Osteocyte (in vitro differentiated cells): ENCODE measurements at regions not wholly inside any gene's neighbourhood (a gene's known extent, or its start where the extent isn't known, plus 50 kb on each side); places are given as distances from the start of the nearest gene placed in this dataset.

ENCODE experiments used
- DNase-seq: peaks from one replicate; pipeline ENCODE4 v3.0.0; 2021; ENCODE audit warnings: mixed read lengths; ENCODE audit not compliant: unreplicated experiment; ENCODE audit errors: extremely low spot score
- H3K27ac Mint-ChIP-seq: one replicate; pipeline ENCODE4 v1.8.0; 2021; ENCODE audit warnings: mild to moderate bottlenecking, mixed read lengths; ENCODE audit not compliant: unreplicated experiment
- H3K27me3 Mint-ChIP-seq: one replicate; pipeline ENCODE4 v1.8.0; 2021; ENCODE audit warnings: mixed read lengths; ENCODE audit not compliant: unreplicated experiment
- H3K36me3 Mint-ChIP-seq: one replicate; pipeline ENCODE4 v1.8.0; 2021; ENCODE audit warnings: mixed read lengths; ENCODE audit not compliant: unreplicated experiment
- H3K4me1 Mint-ChIP-seq: one replicate; pipeline ENCODE4 v1.8.0; 2021; ENCODE audit warnings: mixed read lengths; ENCODE audit not compliant: unreplicated experiment
- H3K4me3 Mint-ChIP-seq: one replicate; pipeline ENCODE4 v1.8.0; 2021; ENCODE audit warnings: mild to moderate bottlenecking, moderate library complexity, mixed read lengths; ENCODE audit not compliant: unreplicated experiment
- H3K9me3 Mint-ChIP-seq: one replicate; pipeline ENCODE4 v1.8.0; 2021; ENCODE audit warnings: mixed read lengths; ENCODE audit not compliant: unreplicated experiment
- TF ChIP-seq, protein P1 (sequence below): fragments of 200-600 bp; sonication (generic); IDR thresholded peaks from 2 replicates; pipeline ENCODE4 v1.5.0; 2021; ENCODE audit warnings: antibody characterized with exemption, mild to moderate bottlenecking, moderate library complexity

DNA sequence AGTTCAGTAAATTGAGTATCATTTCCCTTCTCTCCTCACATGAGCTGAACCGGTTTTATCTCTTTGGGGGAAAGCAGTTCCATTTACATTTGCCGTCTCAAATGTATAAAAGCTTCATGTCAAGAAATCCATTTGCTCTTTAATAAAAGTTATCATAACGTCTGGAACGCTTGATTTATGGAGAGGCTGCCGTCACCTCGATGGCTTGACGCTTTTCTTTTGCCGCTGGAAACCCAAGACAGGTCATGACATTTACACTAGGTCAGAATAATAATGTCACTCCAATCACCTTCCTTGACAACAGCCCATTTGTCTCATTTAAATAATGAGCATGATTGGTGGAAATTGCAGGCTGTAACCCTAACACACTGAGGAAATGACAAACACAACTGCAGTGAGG, 443.4 kb downstream of the IRX1 start:
- peaks cover 34% of the 10 kb centered on the region for H3K9me3 Mint-ChIP-seq
- H3K36me3 Mint-ChIP-seq = no peaks in the 10 kb centered on the region
- TF ChIP-seq, protein P1, sequence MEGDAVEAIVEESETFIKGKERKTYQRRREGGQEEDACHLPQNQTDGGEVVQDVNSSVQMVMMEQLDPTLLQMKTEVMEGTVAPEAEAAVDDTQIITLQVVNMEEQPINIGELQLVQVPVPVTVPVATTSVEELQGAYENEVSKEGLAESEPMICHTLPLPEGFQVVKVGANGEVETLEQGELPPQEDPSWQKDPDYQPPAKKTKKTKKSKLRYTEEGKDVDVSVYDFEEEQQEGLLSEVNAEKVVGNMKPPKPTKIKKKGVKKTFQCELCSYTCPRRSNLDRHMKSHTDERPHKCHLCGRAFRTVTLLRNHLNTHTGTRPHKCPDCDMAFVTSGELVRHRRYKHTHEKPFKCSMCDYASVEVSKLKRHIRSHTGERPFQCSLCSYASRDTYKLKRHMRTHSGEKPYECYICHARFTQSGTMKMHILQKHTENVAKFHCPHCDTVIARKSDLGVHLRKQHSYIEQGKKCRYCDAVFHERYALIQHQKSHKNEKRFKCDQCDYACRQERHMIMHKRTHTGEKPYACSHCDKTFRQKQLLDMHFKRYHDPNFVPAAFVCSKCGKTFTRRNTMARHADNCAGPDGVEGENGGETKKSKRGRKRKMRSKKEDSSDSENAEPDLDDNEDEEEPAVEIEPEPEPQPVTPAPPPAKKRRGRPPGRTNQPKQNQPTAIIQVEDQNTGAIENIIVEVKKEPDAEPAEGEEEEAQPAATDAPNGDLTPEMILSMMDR = no peak
- H3K4me3 Mint-ChIP-seq = no peak overlapping the region
- H3K27ac Mint-ChIP-seq = no peak overlapping the region
- no peak for DNase-seq
- no peaks in the 10 kb centered on the region for H3K27me3 Mint-ChIP-seq
- no peaks in the 10 kb centered on the region for H3K4me1 Mint-ChIP-seq

DNA sequence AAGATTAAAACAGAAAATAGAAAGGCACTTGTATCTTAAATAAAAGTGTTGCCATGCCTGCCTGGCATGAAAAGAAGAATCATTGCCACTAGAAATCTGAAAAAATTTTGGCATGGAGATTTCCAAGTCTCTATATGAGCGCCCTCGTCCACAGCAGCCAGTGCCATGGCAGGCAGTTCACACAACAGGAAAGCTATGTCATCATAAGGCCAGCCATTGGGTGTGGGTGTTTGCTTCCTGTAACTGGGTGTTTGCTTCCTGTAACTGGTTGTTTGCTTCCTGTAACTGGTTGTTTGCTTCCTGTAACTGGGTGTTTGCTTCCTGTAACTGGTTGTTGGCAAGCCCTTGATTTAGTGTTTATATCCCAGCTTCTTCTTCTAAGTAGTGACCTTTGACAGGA, 446.7 kb downstream of the IRX1 start:
- Mint-ChIP-seq H3K27me3 (no peaks in the 10 kb centered on the region), H3K27ac (no peak overlapping the region), H3K4me1 (no peaks in the 10 kb centered on the region), H3K9me3 (peaks cover 45% of the 10 kb centered on the region), H3K36me3 (no peaks in the 10 kb centered on the region), H3K4me3 (no peak overlapping the region)
- TF ChIP-seq, protein P1 = no peak
- DNase-seq = no peak

DNA sequence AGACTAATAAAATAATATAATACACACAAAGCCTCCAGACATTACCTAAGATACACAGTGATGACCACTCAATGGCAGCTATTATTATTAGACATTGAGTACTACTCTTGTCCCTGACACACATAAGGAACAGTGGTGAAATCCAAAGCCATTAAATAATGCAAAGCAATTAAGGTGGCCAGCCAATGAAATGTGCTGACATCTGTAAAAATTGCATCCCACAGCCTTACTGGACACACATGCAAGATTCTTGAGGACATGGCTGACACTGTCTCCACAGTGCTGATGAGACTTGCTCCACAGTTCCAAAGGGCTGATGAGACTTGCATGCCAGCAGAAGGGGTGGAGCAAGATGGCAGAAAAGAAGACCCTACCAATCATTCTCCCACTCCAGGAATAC, 447.5 kb downstream of the IRX1 start:
- TF ChIP-seq, protein P1 = no peak
- H3K4me3 Mint-ChIP-seq = no peak overlapping the region
- H3K27me3 Mint-ChIP-seq = no peaks in the 10 kb centered on the region

DNA sequence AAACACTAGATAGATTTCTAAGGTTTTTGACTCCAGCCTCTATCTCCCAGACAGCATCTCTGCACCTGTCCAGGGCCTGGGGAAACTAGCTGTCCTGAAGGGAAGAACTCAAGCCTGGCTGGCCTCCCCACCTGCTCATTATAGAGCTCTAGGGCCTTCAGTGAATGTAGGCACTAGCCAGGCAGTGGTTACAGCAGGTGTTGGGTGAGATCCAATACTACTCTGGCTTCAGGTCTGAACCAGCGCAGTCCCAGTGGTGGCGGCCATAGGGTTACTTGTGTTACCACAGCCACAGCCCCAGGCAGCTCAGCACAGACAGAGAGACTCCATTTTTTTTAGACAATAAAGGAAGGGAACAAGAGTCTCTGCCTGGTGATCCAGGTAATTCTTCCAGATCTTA, 449.2 kb downstream of the IRX1 start:
- no peak overlapping the region for H3K4me3 Mint-ChIP-seq
- H3K4me1 Mint-ChIP-seq = no peaks in the 10 kb centered on the region
- TF ChIP-seq, protein P1 = no peak
- peaks cover 45% of the 10 kb centered on the region for H3K9me3 Mint-ChIP-seq
- H3K36me3 Mint-ChIP-seq = no peaks in the 10 kb centered on the region
- H3K27ac Mint-ChIP-seq = no peak overlapping the region
- no peaks in the 10 kb centered on the region for H3K27me3 Mint-ChIP-seq
- no peak for DNase-seq

More for the DNA sequence above, 447.5 kb downstream of the IRX1 start:
- Mint-ChIP-seq H3K36me3 (no peaks in the 10 kb centered on the region), H3K27ac (no peak overlapping the region), H3K9me3 (peaks cover 40% of the 10 kb centered on the region), H3K4me1 (no peaks in the 10 kb centered on the region)
- DNase-seq = no peak

DNA sequence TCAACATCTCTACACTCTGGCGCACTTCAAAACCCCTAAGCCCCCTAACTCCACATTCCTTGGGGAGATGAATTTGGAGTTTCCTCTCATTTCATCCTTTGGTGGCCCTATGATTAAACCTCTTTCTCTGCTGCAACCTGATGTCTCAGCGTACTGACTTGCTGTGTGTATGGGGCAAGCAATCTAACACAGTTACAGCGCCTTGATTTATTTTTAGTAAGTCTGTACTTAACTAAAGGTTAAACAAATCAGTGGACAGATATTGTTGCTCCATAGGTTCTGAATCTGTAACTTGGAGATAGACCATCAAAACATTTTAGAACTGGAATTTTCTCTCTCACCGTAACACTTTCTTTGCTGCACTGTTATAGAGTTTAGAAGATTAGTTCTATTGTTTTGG, 452.8 kb downstream of the IRX1 start:
- H3K36me3 Mint-ChIP-seq = no peaks in the 10 kb centered on the region
- H3K9me3 Mint-ChIP-seq = peaks cover 44% of the 10 kb centered on the region
- H3K4me1 Mint-ChIP-seq = no peaks in the 10 kb centered on the region
- no peak overlapping the region for H3K4me3 Mint-ChIP-seq
- H3K27ac Mint-ChIP-seq = no peak overlapping the region
- DNase-seq = no peak
- H3K27me3 Mint-ChIP-seq = no peaks in the 10 kb centered on the region
- TF ChIP-seq, protein P1 = no peak
